SU-DHL-6 (cell line): ENCODE measurements at regions not wholly inside any gene's neighbourhood (a gene's known extent, or its start where the extent isn't known, plus 50 kb on each side); places are given as distances from the start of the nearest gene placed in this dataset.

ENCODE experiments used
- H2AFZ ChIP-seq: fragments of 200-600 bp; sonication (generic); 2 replicates; pipeline ENCODE4 v1.6.1; 2014; ENCODE audit warnings: low read depth, mild to moderate bottlenecking, moderate library complexity, mixed read lengths, antibody characterized with exemption, low read length; ENCODE audit not compliant: severe bottlenecking
- H3F3A ChIP-seq: fragments of 200-600 bp; shearing (Covaris generic); 2 replicates; pipeline ENCODE4 v1.6.0; 2016; ENCODE audit warnings: antibody characterized with exemption, mild to moderate bottlenecking; ENCODE audit not compliant: insufficient read depth
- H3K27ac ChIP-seq: fragments of 200-600 bp; sonication (generic); 2 replicates; pipeline ENCODE4 v1.5.1; 2016; ENCODE audit warnings: low read depth, mild to moderate bottlenecking, low read length, moderate library complexity, mixed read lengths
- H3K27me3 ChIP-seq: fragments of 200-600 bp; sonication (generic), shearing (Covaris generic); 2 replicates; pipeline ENCODE4 v1.6.0; 2014; ENCODE audit warnings: mild to moderate bottlenecking, low read length
- H3K36me3 ChIP-seq: fragments of 200-600 bp; sonication (generic); 2 replicates; pipeline ENCODE4 v1.6.1; 2014; ENCODE audit warnings: mild to moderate bottlenecking, low read length, mixed read lengths
- H3K4me2 ChIP-seq: fragments of 300-600, 200-600 bp; shearing (Covaris generic), sonication (generic); 2 replicates; pipeline ENCODE4 v1.6.0; 2014; ENCODE audit warnings: low read length, low read depth, mild to moderate bottlenecking; ENCODE audit not compliant: poor library complexity, severe bottlenecking
- H3K4me3 ChIP-seq: fragments of 200-600 bp; sonication (generic); 2 replicates; pipeline ENCODE4 v1.5.1; 2014; ENCODE audit warnings: antibody characterized with exemption, low read length, mild to moderate bottlenecking, mixed read lengths; ENCODE audit not compliant: insufficient read depth, poor library complexity, severe bottlenecking
- H3K79me2 ChIP-seq: fragments of 200-600 bp; sonication (generic); 2 replicates; pipeline ENCODE4 v1.6.1; 2014; ENCODE audit warnings: mild to moderate bottlenecking, low read length, moderate library complexity; ENCODE audit not compliant: insufficient read depth
- H3K9ac ChIP-seq: fragments of 200-600 bp; sonication (generic); 2 replicates; pipeline ENCODE4 v1.7.0; 2014; ENCODE audit warnings: mild to moderate bottlenecking, low read length
- H3K9me2 ChIP-seq: fragments of 200-600 bp; sonication (generic); replicated peaks from 2 replicates; pipeline ENCODE4 v1.6.1; 2014; ENCODE audit warnings: low read length; ENCODE audit not compliant: insufficient read depth
- H3K9me3 ChIP-seq: fragments of 200-600 bp; sonication (generic); 2 replicates; pipeline ENCODE4 v1.6.1; 2014; ENCODE audit warnings: low read length, mixed read lengths; ENCODE audit not compliant: insufficient read depth
- H4K20me1 ChIP-seq: fragments of 200-600 bp; sonication (generic); 2 replicates; pipeline ENCODE4 v1.6.1; 2014; ENCODE audit warnings: low read depth, mild to moderate bottlenecking, antibody characterized with exemption, low read length, moderate library complexity, mixed read lengths
- EZH2phosphoT487 ChIP-seq: fragments of 200-600 bp; sonication (generic), shearing (Covaris generic); conservative IDR thresholded peaks from 2 replicates; pipeline ENCODE4 v1.6.1; 2018; ENCODE audit warnings: mild to moderate bottlenecking, antibody characterized with exemption, low read length, moderate library complexity, mixed read lengths
- TF ChIP-seq, protein P1 (sequence below): fragments of 200-600 bp; sonication (generic); IDR thresholded peaks from one replicate; pipeline ENCODE4 v1.5.1; 2017; ENCODE audit warnings: antibody characterized with exemption, mild to moderate bottlenecking, low read length, moderate library complexity; ENCODE audit not compliant: insufficient read depth, poor library complexity, severe bottlenecking

DNA sequence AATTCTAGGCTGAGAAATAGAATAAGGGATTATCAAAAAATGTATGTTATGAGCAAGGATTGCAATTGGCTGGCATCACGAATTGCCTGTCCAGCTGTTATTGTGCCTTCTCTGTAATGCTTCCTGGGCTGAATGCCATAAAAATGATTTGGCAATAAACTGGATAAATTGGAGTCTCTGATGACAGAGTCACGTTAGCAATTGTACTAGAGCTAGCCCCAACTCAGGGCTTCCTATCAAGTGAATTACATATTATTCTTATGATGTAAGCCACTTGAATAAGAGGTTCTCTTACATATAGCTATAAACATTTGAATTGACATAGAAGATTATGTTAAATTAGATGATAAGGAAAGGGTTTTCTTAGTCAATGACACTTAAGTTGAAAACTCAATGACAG is 607.5 kb upstream of the REG3G start:
- Histone ChIP-seq H4K20me1 (no peaks in the 10 kb centered on the region), H3K79me2 (no peaks in the 10 kb centered on the region), H3K9ac (no peak overlapping the region), H3F3A (no peaks in the 10 kb centered on the region), H3K36me3 (no peaks in the 10 kb centered on the region), H3K27ac (no peak overlapping the region), H3K4me2 (no peak overlapping the region), H2AFZ (no peak overlapping the region), H3K4me3 (no peak overlapping the region), H3K27me3 (no peaks in the 10 kb centered on the region), H3K9me2 (no peaks in the 10 kb centered on the region), H3K9me3 (no peaks in the 10 kb centered on the region)
- TF ChIP-seq, protein P1, sequence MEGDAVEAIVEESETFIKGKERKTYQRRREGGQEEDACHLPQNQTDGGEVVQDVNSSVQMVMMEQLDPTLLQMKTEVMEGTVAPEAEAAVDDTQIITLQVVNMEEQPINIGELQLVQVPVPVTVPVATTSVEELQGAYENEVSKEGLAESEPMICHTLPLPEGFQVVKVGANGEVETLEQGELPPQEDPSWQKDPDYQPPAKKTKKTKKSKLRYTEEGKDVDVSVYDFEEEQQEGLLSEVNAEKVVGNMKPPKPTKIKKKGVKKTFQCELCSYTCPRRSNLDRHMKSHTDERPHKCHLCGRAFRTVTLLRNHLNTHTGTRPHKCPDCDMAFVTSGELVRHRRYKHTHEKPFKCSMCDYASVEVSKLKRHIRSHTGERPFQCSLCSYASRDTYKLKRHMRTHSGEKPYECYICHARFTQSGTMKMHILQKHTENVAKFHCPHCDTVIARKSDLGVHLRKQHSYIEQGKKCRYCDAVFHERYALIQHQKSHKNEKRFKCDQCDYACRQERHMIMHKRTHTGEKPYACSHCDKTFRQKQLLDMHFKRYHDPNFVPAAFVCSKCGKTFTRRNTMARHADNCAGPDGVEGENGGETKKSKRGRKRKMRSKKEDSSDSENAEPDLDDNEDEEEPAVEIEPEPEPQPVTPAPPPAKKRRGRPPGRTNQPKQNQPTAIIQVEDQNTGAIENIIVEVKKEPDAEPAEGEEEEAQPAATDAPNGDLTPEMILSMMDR: no peak
- no peak for TF ChIP-seq EZH2phosphoT487

DNA sequence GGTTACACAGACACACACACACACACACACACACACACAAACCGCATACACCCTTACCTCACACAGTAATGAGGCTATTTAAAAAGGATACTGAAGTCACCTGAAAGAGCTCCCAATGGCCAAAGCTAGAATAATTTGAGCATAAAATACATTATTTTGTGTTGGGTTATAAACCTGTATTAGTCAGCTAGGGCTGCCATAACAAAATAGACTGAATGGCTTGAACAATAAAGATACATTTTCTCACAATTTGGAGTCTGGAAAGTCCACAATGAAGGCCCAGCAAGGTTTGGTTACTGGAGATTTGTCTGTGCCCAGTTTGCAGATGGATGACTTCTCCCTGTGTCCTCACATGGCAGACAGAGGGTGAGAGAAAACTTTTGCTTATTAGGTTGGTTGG is 605.4 kb upstream of the REG3G start:
- Histone ChIP-seq H3K27ac (no peak overlapping the region), H2AFZ (no peak overlapping the region), H3K36me3 (no peaks in the 10 kb centered on the region), H3K4me2 (no peak overlapping the region), H3K9me2 (no peaks in the 10 kb centered on the region), H3K9me3 (no peaks in the 10 kb centered on the region), H3K4me3 (no peak overlapping the region), H3K9ac (no peak overlapping the region), H3K27me3 (no peaks in the 10 kb centered on the region), H3F3A (no peaks in the 10 kb centered on the region), H4K20me1 (no peaks in the 10 kb centered on the region), H3K79me2 (no peaks in the 10 kb centered on the region)
- TF ChIP-seq, protein P1: no peak
- TF ChIP-seq EZH2phosphoT487: no peak

DNA sequence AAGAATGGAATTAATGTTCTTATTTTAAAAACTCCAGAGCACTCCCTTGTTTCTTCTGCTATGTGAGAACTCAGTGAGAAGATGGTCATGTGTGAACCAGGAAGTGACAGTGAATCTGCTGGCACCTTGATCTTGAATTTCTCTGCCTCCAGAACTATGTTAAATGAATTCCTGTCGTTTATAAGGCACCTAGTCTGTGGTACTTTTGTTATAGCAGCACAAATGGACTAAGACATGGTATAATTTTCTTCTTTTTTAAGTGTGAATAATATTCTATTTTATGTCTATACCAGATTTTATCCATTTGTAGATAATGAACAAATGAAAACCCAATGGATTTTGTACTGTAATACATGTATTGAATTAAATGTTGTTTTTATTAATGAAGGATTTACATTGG is 601.9 kb upstream of the REG3G start:
- H3F3A ChIP-seq: no peaks in the 10 kb centered on the region
- H2AFZ ChIP-seq: no peak overlapping the region
- H3K4me3 ChIP-seq: no peak overlapping the region
- no peak overlapping the region for H3K27ac ChIP-seq
- no peaks in the 10 kb centered on the region for H3K36me3 ChIP-seq
- no peak overlapping the region for H3K4me2 ChIP-seq
- no peak overlapping the region for H3K9ac ChIP-seq
- no peaks in the 10 kb centered on the region for H4K20me1 ChIP-seq
- H3K9me2 ChIP-seq: no peaks in the 10 kb centered on the region
- H3K27me3 ChIP-seq: no peaks in the 10 kb centered on the region
- TF ChIP-seq, protein P1: no peak
- H3K79me2 ChIP-seq: no peaks in the 10 kb centered on the region
- no peaks in the 10 kb centered on the region for H3K9me3 ChIP-seq

DNA sequence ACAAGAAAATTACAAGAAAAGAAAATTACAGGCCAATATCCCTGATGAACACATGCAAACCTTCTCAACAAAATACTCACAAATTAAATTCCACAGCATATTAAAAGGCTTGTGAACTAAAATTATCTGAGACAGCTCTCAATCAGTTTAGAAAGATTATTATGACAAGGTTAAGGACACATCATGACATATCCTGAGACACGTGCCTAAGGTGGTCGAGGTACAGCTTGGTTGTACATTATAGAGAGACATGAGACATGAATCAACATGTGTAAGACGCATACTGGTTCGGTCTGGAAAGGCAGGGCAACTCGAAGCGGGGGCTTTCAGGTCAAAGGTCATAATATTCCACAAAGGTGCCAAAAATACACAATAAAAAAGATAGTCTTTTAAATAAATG is 598.3 kb upstream of the REG3G start:
- no peaks in the 10 kb centered on the region for H3K79me2 ChIP-seq
- H3K36me3 ChIP-seq: no peaks in the 10 kb centered on the region
- H3K9me2 ChIP-seq: no peaks in the 10 kb centered on the region
- H3F3A ChIP-seq: no peaks in the 10 kb centered on the region
- H2AFZ ChIP-seq: no peak overlapping the region
- H3K27ac ChIP-seq: no peak overlapping the region
- H3K4me3 ChIP-seq: no peak overlapping the region
- no peaks in the 10 kb centered on the region for H3K27me3 ChIP-seq
- TF ChIP-seq, protein P1: no peak
- no peak for TF ChIP-seq EZH2phosphoT487
- no peak overlapping the region for H3K9ac ChIP-seq
- no peak overlapping the region for H3K4me2 ChIP-seq
- H3K9me3 ChIP-seq: no peaks in the 10 kb centered on the region
- H4K20me1 ChIP-seq: no peaks in the 10 kb centered on the region
